PC-9 (cell line): ENCODE measurements at regions not wholly inside any gene's neighbourhood (a gene's known extent, or its start where the extent isn't known, plus 50 kb on each side); places are given as distances from the start of the nearest gene placed in this dataset.

ENCODE experiments used
- BruUV-seq: library from RNA; stranded (reverse); fragments of 400-500 nt; replicated peaks from 2 replicates; lab custom pipeline; 2021; lab: Mats Ljungman, UMichigan
- CTCF ChIA-PET: fragments of 300-600 bp; sonication (Branson Sonifier 250); formaldehyde crosslinking; loops from one replicate; lab custom pipeline; 2022; ENCODE audit warnings: antibody characterized with exemption; lab: Charles Lee
- POLR2A ChIA-PET: fragments of 300-600 bp; sonication (Branson Sonifier 250); formaldehyde crosslinking; loops from one replicate; lab custom pipeline; 2022; ENCODE audit warnings: antibody characterized with exemption; ENCODE audit not compliant: unreplicated experiment; lab: Charles Lee
- DNase-seq, 2 experiments: peaks; one replicate each; pipeline versions ENCODE4 v3.0.0 to v3.0.0-alpha.2; 2015 to 2022; ENCODE audit warnings: mixed read lengths in 1 of 2
- H2AFZ ChIP-seq: fragments of 200-600 bp; sonication (generic); 2 replicates; pipeline ENCODE4 v1.8.1; 2017; ENCODE audit warnings: antibody characterized with exemption
- H3F3A ChIP-seq: fragments of 200-600 bp; sonication (generic); 2 replicates; pipeline ENCODE4 v1.8.1; 2017; ENCODE audit warnings: antibody characterized with exemption, mild to moderate bottlenecking, low read depth; ENCODE audit not compliant: insufficient read depth
- H3K27ac ChIP-seq: fragments of 200-600 bp; sonication (generic); 2 replicates; pipeline ENCODE4 v1.6.1; 2016; ENCODE audit warnings: mixed run types
- H3K27me3 ChIP-seq: fragments of 200-600 bp; sonication (generic); 2 replicates; pipeline ENCODE4 v1.6.1; 2016; ENCODE audit warnings: low read depth, mixed run types; ENCODE audit not compliant: insufficient read depth
- H3K36me3 ChIP-seq: fragments of 200-600 bp; sonication (generic); 2 replicates; pipeline ENCODE4 v1.6.1; 2016; ENCODE audit warnings: low read depth, mixed run types
- H3K4me1 ChIP-seq: fragments of 200-600 bp; sonication (generic); replicated peaks from 2 replicates; pipeline ENCODE4 v1.6.1; 2016; ENCODE audit warnings: mixed run types; ENCODE audit not compliant: insufficient read depth
- H3K4me2 ChIP-seq: fragments of 200-600 bp; sonication (generic); 2 replicates; pipeline ENCODE4 v1.6.1; 2017; ENCODE audit warnings: mixed run types
- H3K4me3 ChIP-seq: fragments of 200-600 bp; sonication (generic); 2 replicates; pipeline ENCODE4 v1.6.1; 2016; ENCODE audit warnings: mixed run types
- H3K79me2 ChIP-seq: fragments of 200-600 bp; sonication (generic); 2 replicates; pipeline ENCODE4 v1.6.1; 2017; ENCODE audit warnings: low read depth, mixed run types
- H3K9me2 ChIP-seq: fragments of 200-600 bp; sonication (generic); 2 replicates; pipeline ENCODE4 v1.8.1; 2017; ENCODE audit warnings: mild to moderate bottlenecking; ENCODE audit not compliant: insufficient read depth
- H3K9me3 ChIP-seq: fragments of 200-600 bp; sonication (generic); 2 replicates; pipeline ENCODE4 v1.8.1; 2016; ENCODE audit warnings: low read depth; ENCODE audit not compliant: insufficient read depth
- H4K20me1 ChIP-seq: fragments of 200-600 bp; sonication (generic); 2 replicates; pipeline ENCODE4 v1.8.1; 2017; ENCODE audit not compliant: insufficient read depth
- CTCF ChIP-seq: fragments of 200-600 bp; sonication (generic); conservative IDR thresholded peaks from 2 replicates; pipeline ENCODE4 v1.6.1; 2017; ENCODE audit warnings: mixed run types, antibody characterized with exemption, mild to moderate bottlenecking, moderate library complexity
- EZH2 ChIP-seq: fragments of 200-600 bp; sonication (generic); IDR thresholded peaks from 2 replicates; pipeline ENCODE4 v1.8.0; 2017; ENCODE audit warnings: antibody characterized with exemption, low read depth
- intact Hi-C: fragments of 100-400 bp; cut with micrococcal nuclease; formaldehyde crosslinking; loops from one replicate; pipeline ENCODE4 v1.10.0; 2022; ENCODE audit not compliant: unreplicated experiment

GRCh38 chr9:108643731-108644510, 211.9 kb downstream of the ACTL7B start:
- Histone ChIP-seq H3F3A (no peaks in the 10 kb centered on the region), H3K36me3 (no peaks in the 10 kb centered on the region), H3K9me2 (no peaks in the 10 kb centered on the region), H3K79me2 (no peaks in the 10 kb centered on the region), H3K4me2 (no peak overlapping the region), H3K27me3 (no peaks in the 10 kb centered on the region), H2AFZ (no peak overlapping the region), H3K4me3 (no peak overlapping the region), H3K27ac (no peak overlapping the region), H4K20me1 (no peaks in the 10 kb centered on the region), H3K4me1 (0 out of 2 replicates have a peak, but pooled peaks cover 4% of the 10 kb centered on the region), H3K9me3 (no peaks in the 10 kb centered on the region; the same call in 1 of the 2 replicates)
- ChIA-PET CTCF (no interaction called here), POLR2A (no interaction called here)
- BruUV-seq: no TSS peak
- TF ChIP-seq EZH2 (no peak), CTCF (no peak)
- no peak for DNase-seq
- intact Hi-C loops: no loop called here

GRCh38 chr9:108642871-108643270, 212.9 kb downstream of the ACTL7B start:
- intact Hi-C loops: no loop called here
- Histone ChIP-seq H3K79me2 (no peaks in the 10 kb centered on the region), H3K4me1 (0 out of 2 replicates have a peak, but pooled peaks cover 4% of the 10 kb centered on the region), H2AFZ (no peak overlapping the region), H3K9me2 (no peaks in the 10 kb centered on the region), H3K4me2 (no peak overlapping the region), H3K4me3 (no peak overlapping the region), H3K27me3 (no peaks in the 10 kb centered on the region), H3F3A (no peaks in the 10 kb centered on the region), H3K9me3 (no peaks in the 10 kb centered on the region; the same call in 1 of the 2 replicates), H3K36me3 (no peaks in the 10 kb centered on the region), H4K20me1 (no peaks in the 10 kb centered on the region), H3K27ac (no peak overlapping the region)
- DNase-seq: no peak
- no TSS peak for BruUV-seq
- TF ChIP-seq EZH2 (no peak), CTCF (no peak)
- ChIA-PET CTCF (no interaction called here), POLR2A (no interaction called here)

- DNase-seq: no peak
- BruUV-seq: no TSS peak
- Histone ChIP-seq H3F3A (no peaks in the 10 kb centered on the region), H3K9me3 (no peaks in the 10 kb centered on the region; the same call in 1 of the 2 replicates), H3K27ac (no peak overlapping the region), H3K4me2 (no peak overlapping the region), H3K4me3 (no peak overlapping the region), H2AFZ (no peak overlapping the region), H4K20me1 (no peaks in the 10 kb centered on the region), H3K79me2 (no peaks in the 10 kb centered on the region), H3K27me3 (no peaks in the 10 kb centered on the region), H3K36me3 (no peaks in the 10 kb centered on the region), H3K4me1 (0 out of 2 replicates have a peak, but pooled peaks cover 4% of the 10 kb centered on the region), H3K9me2 (no peaks in the 10 kb centered on the region)
- no peak for TF ChIP-seq CTCF
- no peak for TF ChIP-seq EZH2
- ChIA-PET POLR2A (no interaction called here), CTCF (no interaction called here)
- intact Hi-C loops: no loop called here
Measured at GRCh38 chr9:108640230-108640629, 215.6 kb downstream of the ACTL7B start.
